Endothelial cell of umbilical vein (primary cell): ENCODE measurements at regions not wholly inside any gene's neighbourhood (a gene's known extent, or its start where the extent isn't known, plus 50 kb on each side); places are given as distances from the start of the nearest gene placed in this dataset.

Source experiments
- BruUV-seq: library from RNA; stranded (reverse); fragments of 400-500 nt; replicated peaks from 2 replicates; lab custom pipeline; 2021; lab: Mats Ljungman, UMichigan
- CTCF ChIA-PET: fragments of 300-600, 350-600 bp; sonication (Branson Sonifier 250); formaldehyde crosslinking; loops from one replicate; lab custom pipeline; 2021; ENCODE audit warnings: antibody characterized with exemption, inconsistent platforms; lab: Charles Lee
- POLR2A ChIA-PET: fragments of 300-600, 350-600 bp; sonication (Branson Sonifier 250); formaldehyde crosslinking; loops from one replicate; lab custom pipeline; 2021; ENCODE audit warnings: antibody characterized with exemption, inconsistent platforms; lab: Charles Lee
- DNase-seq: peaks from one replicate; pipeline ENCODE4 v3.0.0-alpha.2; 2011; ENCODE audit warnings: low read depth, low spot score
- FAIRE-seq: peaks from 2 replicates; lab custom pipeline; 2011; peaks lifted over from hg19 to GRCh38; lab: Jason Lieb, UNC
- H2AFZ ChIP-seq: 2 replicates; pipeline ENCODE4 v1.6.0; 2012; ENCODE audit warnings: low read depth, low read length, control low read depth, inconsistent platforms
- H3K27ac ChIP-seq: 2 replicates; pipeline ENCODE4 v1.5.1; 2011; ENCODE audit warnings: low read depth, mild to moderate bottlenecking, control low read depth, low read length, moderate library complexity; ENCODE audit not compliant: insufficient read depth
- H3K27me3 ChIP-seq, 2 experiments: 2 replicates each; pipeline versions ENCODE4 v1.6.0 to v1.6.1; 2011; ENCODE audit warnings: low read length in 2 of 2, mixed read lengths in 1 of 2; ENCODE audit not compliant: control insufficient read depth in 2 of 2, insufficient read depth in 2 of 2
- H3K36me3 ChIP-seq, 2 experiments: 2 replicates in 1 of 2; 3 replicates in 1 of 2; pipeline ENCODE4 v1.5.1; 2011; ENCODE audit warnings: low read length in 2 of 2, mild to moderate bottlenecking in 1 of 2, moderate library complexity in 1 of 2; ENCODE audit not compliant: control insufficient read depth in 2 of 2, insufficient read depth in 2 of 2; ENCODE audit errors: extremely low read depth in 1 of 2
- H3K4me1 ChIP-seq: 3 replicates; pipeline ENCODE4 v1.5.1; 2011; ENCODE audit warnings: mild to moderate bottlenecking, low read length; ENCODE audit not compliant: control insufficient read depth, insufficient read depth; ENCODE audit errors: extremely low read depth
- H3K4me2 ChIP-seq: 2 replicates; pipeline ENCODE4 v1.6.1; 2011; ENCODE audit warnings: low read length, control low read depth, mixed read lengths; ENCODE audit not compliant: insufficient read depth
- H3K4me3 ChIP-seq, 3 experiments: fragments of 200-600 bp in 1 of 3; sonication (generic), shearing (Covaris generic) in 1 of 3; replicated peaks in 1 of 3; 2 replicates each; pipeline ENCODE4 v1.5.1; 2011 to 2016; ENCODE audit warnings: control low read depth in 3 of 3, low read length in 3 of 3, mild to moderate bottlenecking in 2 of 3, inconsistent platforms in 1 of 3, low read depth in 1 of 3, moderate library complexity in 1 of 3; ENCODE audit not compliant: insufficient read depth in 1 of 3
- H3K79me2 ChIP-seq: 2 replicates; pipeline ENCODE4 v1.6.0; 2012; ENCODE audit warnings: low read length, inconsistent platforms; ENCODE audit not compliant: control insufficient read depth, insufficient read depth
- H3K9ac ChIP-seq: replicated peaks from 2 replicates; pipeline ENCODE3; 2011; ENCODE audit warnings: low read length, control low read depth; ENCODE audit not compliant: insufficient read depth; ENCODE audit errors: extremely low read depth
- H3K9me1 ChIP-seq: replicated peaks from 3 replicates; pipeline ENCODE4 v1.6.0; 2011; ENCODE audit warnings: mild to moderate bottlenecking, low read length; ENCODE audit not compliant: control insufficient read depth, insufficient read depth; ENCODE audit errors: extremely low read depth
- H3K9me3 ChIP-seq: replicated peaks from 2 replicates; pipeline ENCODE4 v1.5.1; 2012; ENCODE audit warnings: low read length, inconsistent platforms; ENCODE audit not compliant: control insufficient read depth, insufficient read depth
- H4K20me1 ChIP-seq: replicated peaks from 2 replicates; pipeline ENCODE3; 2011; ENCODE audit warnings: mild to moderate bottlenecking, low read length; ENCODE audit not compliant: control insufficient read depth, insufficient read depth; ENCODE audit errors: extremely low read depth
- EZH2 ChIP-seq: IDR thresholded peaks from 2 replicates; pipeline ENCODE4 v1.6.1; 2012; ENCODE audit warnings: borderline replicate concordance, low read depth, mild to moderate bottlenecking, moderate library complexity, low read length, inconsistent platforms; ENCODE audit not compliant: severe bottlenecking
- FOS ChIP-seq: IDR thresholded peaks from 2 replicates; pipeline ENCODE4 v1.6.1; 2011; ENCODE audit warnings: mild to moderate bottlenecking, low read length, moderate library complexity, borderline replicate concordance; ENCODE audit not compliant: insufficient read depth
- GATA2 ChIP-seq: IDR thresholded peaks from 2 replicates; pipeline ENCODE4 v1.7.0; 2011; ENCODE audit warnings: low read depth, mild to moderate bottlenecking, moderate library complexity, mixed read lengths, low read length; ENCODE audit not compliant: insufficient read length, insufficient read depth
- JUN ChIP-seq: IDR thresholded peaks from 2 replicates; pipeline ENCODE4 v1.6.1; 2011; ENCODE audit warnings: borderline replicate concordance, low read depth; ENCODE audit not compliant: insufficient read length, insufficient read depth
- MYC ChIP-seq: IDR thresholded peaks from one replicate; pipeline ENCODE4 v1.6.1; 2011; ENCODE audit warnings: mild to moderate bottlenecking, low read depth, low read length
- POLR2A ChIP-seq: IDR thresholded peaks from 2 replicates; pipeline ENCODE4 v1.6.1; 2012; ENCODE audit warnings: low read depth, mild to moderate bottlenecking, control low read depth, low read length
- POLR2AphosphoS5 ChIP-seq: IDR thresholded peaks from 2 replicates; pipeline ENCODE4 v1.6.1; 2012; ENCODE audit warnings: low read depth, mild to moderate bottlenecking, control low read depth, low read length, moderate library complexity; ENCODE audit not compliant: insufficient read depth
- dilution Hi-C: fragments of 300-500 bp; cut with MboI; formaldehyde crosslinking; loops from one replicate; pipeline ENCODE4 v1.15.0; 2019; ENCODE audit warnings: low sequenced_read_pairs; ENCODE audit not compliant: extremely low pct_ligation_motif_present
- intact Hi-C: fragments of 100-400 bp; cut with micrococcal nuclease; formaldehyde crosslinking; loops from one replicate; pipeline ENCODE4 v1.10.0; 2022
- TF ChIP-seq, protein P1 (sequence below): IDR thresholded peaks from 2 replicates; pipeline ENCODE4 v1.6.1; 2011; ENCODE audit not compliant: insufficient read depth, insufficient read length
- TF ChIP-seq, protein P2 (sequence below), 2 donors: IDR thresholded peaks; 1 replicate in 1 of 2; 2 replicates in 1 of 2; pipeline ENCODE4 v1.5.1; 2011; ENCODE audit warnings: low read length in 2 of 2, mild to moderate bottlenecking in 2 of 2, moderate library complexity in 2 of 2, control low read depth in 1 of 2, inconsistent platforms in 1 of 2, low read depth in 1 of 2; ENCODE audit not compliant: insufficient read depth in 1 of 2; ENCODE audit errors: extremely low read depth in 1 of 2

DNA sequence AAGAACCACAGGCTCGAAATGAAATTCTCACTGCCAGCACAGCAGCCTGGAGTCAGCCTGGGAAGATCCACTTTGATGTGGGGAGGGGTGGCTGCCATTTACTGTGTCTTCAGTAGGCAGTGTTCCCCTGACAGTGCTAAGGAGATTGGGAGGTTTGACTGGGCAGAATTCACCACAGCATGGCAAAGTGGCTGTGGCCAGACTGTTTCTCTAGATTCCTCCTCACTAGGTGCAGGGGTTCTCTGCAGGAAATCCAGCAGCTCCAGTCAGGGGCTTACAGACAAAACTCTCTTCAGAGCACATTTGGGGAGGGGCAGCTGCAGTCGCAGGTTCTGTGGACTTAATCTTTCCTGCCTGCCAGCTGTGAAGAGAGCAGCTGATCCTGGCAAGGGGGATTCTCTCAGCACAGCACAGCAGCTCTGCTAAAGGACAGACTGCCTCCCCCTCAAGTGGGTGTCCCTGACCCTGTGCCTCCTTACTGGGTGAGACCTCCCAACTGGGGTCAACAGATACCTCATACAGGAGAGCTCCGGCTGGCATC, 1174.0 kb downstream of the RAPGEF2 start:
- H3K79me2 ChIP-seq, result no peaks in the 10 kb centered on the region
- no peak for DNase-seq
- H4K20me1 ChIP-seq, result no peaks in the 10 kb centered on the region
- H2AFZ ChIP-seq, result no peak overlapping the region
- H3K9me3 ChIP-seq, result peaks cover 3% of the 10 kb centered on the region
- BruUV-seq, result no TSS peak
- no peaks in the 10 kb centered on the region for H3K4me1 ChIP-seq
- no peak overlapping the region for H3K9ac ChIP-seq
- ChIA-PET CTCF (no interaction called here), POLR2A (no interaction called here)
- dilution Hi-C loops (no loop called here), intact Hi-C loops (no loop called here)
- TF ChIP-seq, protein P1, sequence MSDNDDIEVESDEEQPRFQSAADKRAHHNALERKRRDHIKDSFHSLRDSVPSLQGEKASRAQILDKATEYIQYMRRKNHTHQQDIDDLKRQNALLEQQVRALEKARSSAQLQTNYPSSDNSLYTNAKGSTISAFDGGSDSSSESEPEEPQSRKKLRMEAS, result no peak
- no peak for TF ChIP-seq FOS
- no peak for TF ChIP-seq MYC
- TF ChIP-seq, protein P2, sequence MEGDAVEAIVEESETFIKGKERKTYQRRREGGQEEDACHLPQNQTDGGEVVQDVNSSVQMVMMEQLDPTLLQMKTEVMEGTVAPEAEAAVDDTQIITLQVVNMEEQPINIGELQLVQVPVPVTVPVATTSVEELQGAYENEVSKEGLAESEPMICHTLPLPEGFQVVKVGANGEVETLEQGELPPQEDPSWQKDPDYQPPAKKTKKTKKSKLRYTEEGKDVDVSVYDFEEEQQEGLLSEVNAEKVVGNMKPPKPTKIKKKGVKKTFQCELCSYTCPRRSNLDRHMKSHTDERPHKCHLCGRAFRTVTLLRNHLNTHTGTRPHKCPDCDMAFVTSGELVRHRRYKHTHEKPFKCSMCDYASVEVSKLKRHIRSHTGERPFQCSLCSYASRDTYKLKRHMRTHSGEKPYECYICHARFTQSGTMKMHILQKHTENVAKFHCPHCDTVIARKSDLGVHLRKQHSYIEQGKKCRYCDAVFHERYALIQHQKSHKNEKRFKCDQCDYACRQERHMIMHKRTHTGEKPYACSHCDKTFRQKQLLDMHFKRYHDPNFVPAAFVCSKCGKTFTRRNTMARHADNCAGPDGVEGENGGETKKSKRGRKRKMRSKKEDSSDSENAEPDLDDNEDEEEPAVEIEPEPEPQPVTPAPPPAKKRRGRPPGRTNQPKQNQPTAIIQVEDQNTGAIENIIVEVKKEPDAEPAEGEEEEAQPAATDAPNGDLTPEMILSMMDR (IDR thresholded peaks at IDR 0.05; ENCODE audit: extremely low read depth in 1 of 2, insufficient read depth in 1 of 2, low read depth in 1 of 2, low read length in 2 of 2), result no peak
- no peak for TF ChIP-seq JUN
- no peak for TF ChIP-seq GATA2
- TF ChIP-seq POLR2A, result no peak
- no peak for TF ChIP-seq POLR2AphosphoS5
- TF ChIP-seq EZH2, result no peak
- no peak overlapping the region for H3K4me2 ChIP-seq
- no peak for FAIRE-seq
- no peak overlapping the region for H3K4me3 ChIP-seq
- no peaks in the 10 kb centered on the region for H3K9me1 ChIP-seq
- H3K27ac ChIP-seq, result no peak overlapping the region
- H3K27me3 ChIP-seq, result no peaks in the 10 kb centered on the region
- H3K36me3 ChIP-seq, result no peaks in the 10 kb centered on the region
